Skeletal muscle tissue (tissue), 3 donors: ENCODE measurements at regions not wholly inside any gene's neighbourhood (a gene's known extent, or its start where the extent isn't known, plus 50 kb on each side); places are given as distances from the start of the nearest gene placed in this dataset.
"Not testable (repeated sequence)": the region's sequence is repeated elsewhere in the genome, so short reads cannot be mapped to it uniquely, and the experiment has no call there.

Source experiments
- H3K27ac ChIP-seq: one replicate; pipeline ENCODE4 v1.7.0; 2013; ENCODE audit warnings: mild to moderate bottlenecking, low read depth, low read length, inconsistent platforms
- H3K27me3 ChIP-seq, 3 donors: one replicate each; pipeline ENCODE4 v1.7.0; 2013; ENCODE audit warnings: low read length in 3 of 3; ENCODE audit not compliant: control insufficient read depth in 3 of 3, insufficient read depth in 3 of 3
- H3K36me3 ChIP-seq, 3 donors: one replicate each; pipeline ENCODE4 v1.7.0; 2013; ENCODE audit warnings: low read length in 3 of 3; ENCODE audit not compliant: control insufficient read depth in 3 of 3, insufficient read depth in 3 of 3
- H3K4me1 ChIP-seq, 3 donors: one replicate each; pipeline ENCODE4 v1.7.0; 2013; ENCODE audit warnings: low read length in 3 of 3, mild to moderate bottlenecking in 3 of 3; ENCODE audit not compliant: control insufficient read depth in 3 of 3, insufficient read depth in 3 of 3
- H3K4me3 ChIP-seq, 3 donors: one replicate each; pipeline ENCODE4 v1.7.0; 2013; ENCODE audit warnings: low read length in 3 of 3
- H3K9ac ChIP-seq, 3 donors: one replicate each; pipeline ENCODE4 v1.7.0; 2013; ENCODE audit warnings: low read length in 3 of 3, mild to moderate bottlenecking in 3 of 3, moderate library complexity in 2 of 3, low read depth in 1 of 3
- H3K9me3 ChIP-seq, 3 donors: one replicate each; pipeline ENCODE4 v1.7.0; 2013; ENCODE audit warnings: low read length in 3 of 3; ENCODE audit not compliant: control insufficient read depth in 3 of 3
- donor health status: Osteomylitis.

DNA sequence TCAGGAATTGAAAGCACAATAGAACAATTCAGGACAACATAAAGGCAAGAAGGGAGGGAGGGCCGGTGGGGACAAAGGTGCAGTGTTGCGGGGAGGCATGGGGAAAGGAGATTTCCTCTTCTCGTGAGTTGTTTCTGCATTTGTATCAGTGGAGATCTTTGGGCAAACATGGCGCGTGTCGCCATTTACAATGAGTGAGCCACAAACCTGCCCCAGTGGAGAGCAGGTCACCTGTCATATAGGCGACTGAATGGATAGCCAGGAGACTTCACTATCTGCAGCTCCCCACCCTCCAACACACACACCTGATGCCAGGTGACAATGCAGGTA lies 87.7 kb upstream of the SLC45A1 start:
- Histone ChIP-seq H3K9me3 (no peaks in the 10 kb centered on the region), H3K27ac (no peak overlapping the region), H3K27me3 (no peaks in the 10 kb centered on the region), H3K9ac (no peak overlapping the region), H3K4me3 (no peak overlapping the region), H3K36me3 (no peaks in the 10 kb centered on the region), H3K4me1 (no peaks in the 10 kb centered on the region)

DNA sequence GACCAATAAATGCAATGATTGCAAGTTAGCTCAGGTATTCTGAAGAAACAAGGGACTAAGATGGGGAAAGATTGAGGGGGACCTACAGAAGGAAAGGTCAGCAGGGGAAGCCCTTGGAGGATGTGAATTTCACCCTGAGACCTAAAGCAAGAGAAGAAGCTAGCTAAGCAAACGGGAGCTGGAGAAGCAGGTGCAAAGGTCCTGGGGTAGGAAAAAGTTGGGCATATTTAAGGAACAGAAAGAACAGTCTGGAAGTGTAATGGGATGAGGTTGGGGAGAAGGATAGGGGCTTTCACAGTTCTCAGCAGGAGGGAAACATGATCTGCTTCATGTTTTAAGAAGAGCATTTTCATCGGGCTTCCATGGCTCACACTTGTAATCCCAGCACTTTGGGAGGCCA lies 89.7 kb upstream of the SLC45A1 start:
- Histone ChIP-seq H3K27me3 (no peaks in the 10 kb centered on the region), H3K4me3 (no peak overlapping the region), H3K36me3 (no peaks in the 10 kb centered on the region), H3K9ac (no peak overlapping the region), H3K9me3 (no peaks in the 10 kb centered on the region), H3K4me1 (no peaks in the 10 kb centered on the region), H3K27ac (no peak overlapping the region)

DNA sequence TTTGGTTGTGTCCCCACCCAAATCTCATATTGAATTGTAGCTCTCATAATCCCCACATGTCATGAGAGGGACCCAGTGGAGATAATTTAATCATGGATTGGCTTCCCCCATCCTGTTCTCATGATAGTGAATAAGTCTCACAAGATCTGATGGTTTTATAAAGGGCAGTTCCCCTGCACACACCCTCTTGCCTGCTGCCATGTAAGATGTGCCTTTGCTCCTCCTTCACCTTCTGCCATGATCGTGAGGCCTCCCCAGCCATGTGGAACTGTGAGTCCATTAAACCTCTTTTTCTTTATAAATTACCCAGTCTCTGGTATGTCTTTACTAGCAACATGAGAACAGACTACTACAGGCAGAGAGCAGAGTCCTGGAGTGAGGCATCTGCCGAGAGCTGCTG lies 90.2 kb upstream of the SLC45A1 start:
- not testable (repeated sequence) for H3K27ac ChIP-seq, H3K9ac ChIP-seq

DNA sequence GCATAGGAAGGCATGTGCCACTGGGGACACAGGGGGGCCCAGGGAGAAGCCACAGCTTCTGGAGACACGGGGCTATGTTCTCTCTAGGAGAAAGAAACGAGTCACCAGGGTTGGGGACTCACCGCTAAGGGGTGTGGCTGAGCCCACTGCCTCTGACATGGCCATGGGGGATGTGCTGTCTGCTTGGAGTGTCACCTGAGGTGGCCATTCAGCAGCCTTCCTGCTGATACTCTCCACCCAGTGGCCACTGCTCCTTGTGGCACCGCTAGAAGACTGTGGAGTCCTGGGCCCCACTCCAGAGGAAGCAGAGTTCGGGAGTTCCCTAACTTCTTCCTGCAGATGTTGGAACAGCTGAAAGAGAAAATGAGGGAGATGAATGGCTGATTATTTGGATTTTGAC lies 91.2 kb upstream of the SLC45A1 start:
- Histone ChIP-seq H3K27ac (no peak overlapping the region), H3K36me3 (no peaks in the 10 kb centered on the region), H3K4me1 (no peaks in the 10 kb centered on the region), H3K27me3 (no peaks in the 10 kb centered on the region), H3K9ac (no peak overlapping the region), H3K4me3 (no peak overlapping the region), H3K9me3 (no peaks in the 10 kb centered on the region)

More for the DNA sequence above, 90.2 kb upstream of the SLC45A1 start:
- H3K4me3 ChIP-seq, H3K4me1 ChIP-seq, H3K27me3 ChIP-seq, H3K9me3 ChIP-seq, H3K36me3 ChIP-seq: not testable (repeated sequence)

DNA sequence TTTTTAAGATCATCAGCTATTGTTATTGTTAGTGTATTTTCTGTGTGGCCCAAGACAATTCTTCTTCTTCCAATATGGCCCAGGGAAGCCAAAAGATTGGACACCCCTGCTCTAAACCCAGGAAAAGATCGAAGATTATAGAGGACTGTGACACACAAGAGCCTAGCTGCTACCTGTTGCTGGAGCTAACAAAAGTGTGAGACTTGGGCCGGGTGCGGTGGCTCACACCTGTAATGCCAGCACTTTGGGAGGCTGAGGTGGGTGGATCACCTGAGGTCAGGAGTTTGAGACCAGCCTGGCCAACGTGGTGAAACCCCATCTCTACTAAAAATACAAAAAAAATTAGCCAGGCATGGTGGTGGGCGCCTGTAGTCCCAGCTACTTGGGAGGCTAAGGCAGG lies 91.9 kb upstream of the SLC45A1 start:
- not testable (repeated sequence) for H3K9ac ChIP-seq, H3K27me3 ChIP-seq, H3K27ac ChIP-seq, H3K4me1 ChIP-seq, H3K9me3 ChIP-seq, H3K4me3 ChIP-seq, H3K36me3 ChIP-seq

DNA sequence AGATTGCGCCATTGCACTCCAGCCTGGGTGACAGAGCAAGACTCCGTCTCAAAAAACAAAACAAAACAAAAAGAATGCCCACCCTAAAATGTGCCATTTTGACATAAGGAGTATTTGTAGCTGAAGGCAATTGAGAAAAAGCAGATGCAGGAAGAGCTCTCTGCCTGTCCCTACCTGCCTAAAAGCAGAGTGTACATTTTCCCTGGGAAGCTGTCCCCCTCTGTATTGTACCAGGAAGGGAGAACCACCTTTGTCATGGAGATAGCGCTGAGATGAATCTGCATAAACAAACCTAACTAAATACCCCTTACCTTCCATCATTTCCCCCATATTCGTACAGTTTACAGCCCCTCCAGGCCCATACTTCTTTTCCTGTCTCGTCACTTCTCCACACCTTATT lies 94.4 kb upstream of the SLC45A1 start:
- Histone ChIP-seq H3K4me3 (no peak overlapping the region), H3K9ac (no peak overlapping the region), H3K27ac (no peak overlapping the region), H3K36me3 (no peaks in the 10 kb centered on the region), H3K27me3 (no peaks in the 10 kb centered on the region), H3K4me1 (peaks cover 0 to 3% (median 0%) of the 10 kb centered on the region in 3 donors), H3K9me3 (no peaks in the 10 kb centered on the region)

DNA sequence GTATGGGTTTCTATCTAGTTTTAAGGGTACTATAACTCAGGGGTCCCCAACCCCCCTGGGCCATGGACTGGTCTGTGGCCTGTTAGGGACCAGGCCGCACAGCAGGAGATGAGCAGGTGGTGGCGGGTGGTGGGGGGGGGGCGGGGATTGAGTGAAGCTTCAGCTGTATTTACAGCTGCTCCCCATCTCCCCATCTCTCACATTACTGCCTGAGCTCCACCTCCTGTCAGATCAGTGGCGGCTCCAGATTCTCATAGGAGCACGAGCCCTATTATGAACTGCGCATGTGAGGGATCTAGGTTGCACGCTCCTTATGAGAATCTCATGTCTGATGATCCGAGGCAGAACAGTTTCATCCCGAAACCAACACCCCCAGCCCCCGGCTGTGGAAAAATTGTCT lies 95.1 kb upstream of the SLC45A1 start:
- Histone ChIP-seq H3K4me3 (no peak overlapping the region), H3K27me3 (no peaks in the 10 kb centered on the region), H3K9ac (no peak overlapping the region), H3K27ac (no peak overlapping the region), H3K4me1 (peaks cover 0 to 4% (median 3%) of the 10 kb centered on the region in 3 donors), H3K9me3 (no peaks in the 10 kb centered on the region), H3K36me3 (no peaks in the 10 kb centered on the region)

DNA sequence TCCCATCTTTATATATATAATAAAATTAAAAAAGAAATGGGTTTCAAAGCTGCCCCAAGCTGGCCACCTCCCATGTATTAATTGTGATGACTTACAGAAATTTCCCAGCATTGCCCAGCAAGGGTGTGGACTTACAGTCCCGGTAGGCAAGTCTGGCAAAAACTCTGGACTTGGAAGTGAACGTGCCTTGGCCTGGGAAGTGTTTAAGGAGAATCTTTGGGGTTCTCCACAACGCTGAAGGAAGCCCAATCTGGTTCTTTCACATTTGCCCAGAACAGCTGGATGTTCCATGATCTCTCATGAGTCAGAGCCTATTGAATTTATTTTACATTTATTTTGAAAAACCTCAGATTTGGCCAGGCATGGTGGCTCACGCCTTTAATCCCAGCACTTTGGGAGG lies 98.4 kb upstream of the SLC45A1 start:
- no peak overlapping the region for H3K9ac ChIP-seq
- H3K4me1 ChIP-seq = peaks cover 8 to 9% (median 8%) of the 10 kb centered on the region in 3 donors
- H3K27ac ChIP-seq = no peak overlapping the region
- no peaks in the 10 kb centered on the region for H3K36me3 ChIP-seq
- H3K9me3 ChIP-seq = no peaks in the 10 kb centered on the region
- no peaks in the 10 kb centered on the region for H3K27me3 ChIP-seq
- no peak overlapping the region for H3K4me3 ChIP-seq

DNA sequence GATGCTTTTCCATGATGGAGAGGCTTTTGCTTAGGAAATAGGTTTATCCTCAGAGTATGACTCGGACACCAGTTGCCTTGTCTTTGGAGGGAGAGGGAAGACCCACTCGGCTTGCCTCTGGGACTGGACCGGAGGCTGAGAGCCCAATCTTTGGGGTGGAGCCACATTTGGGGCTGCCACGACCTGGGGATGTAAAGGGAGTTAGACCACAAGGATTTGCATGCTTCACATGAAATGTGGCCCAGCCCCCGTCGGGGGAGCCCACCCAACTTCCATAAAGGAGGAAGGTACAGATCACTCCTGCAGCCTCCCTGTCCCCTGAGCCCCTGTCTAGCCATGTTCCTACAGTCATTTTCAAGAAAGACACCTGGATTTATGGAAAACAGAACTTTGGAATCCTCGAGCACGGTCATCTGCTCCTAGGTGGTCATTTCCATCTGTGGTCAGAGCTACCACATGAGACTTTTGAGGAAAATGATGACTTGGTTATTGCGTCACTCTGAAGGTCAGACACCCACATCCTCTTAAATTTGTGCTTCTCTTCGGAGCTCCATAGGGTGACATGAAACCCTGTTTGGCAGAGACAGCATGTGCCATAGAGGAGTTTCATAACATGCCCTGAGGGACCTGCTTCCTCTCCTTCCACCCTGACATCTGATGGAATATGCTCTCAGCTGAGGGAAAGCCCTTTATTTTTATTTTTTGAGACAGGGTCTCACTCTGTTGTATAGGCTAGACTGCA lies 99.4 kb upstream of the SLC45A1 start:
- no peaks in the 10 kb centered on the region for H3K27me3 ChIP-seq
- peaks cover 8 to 9% (median 8%) of the 10 kb centered on the region in 3 donors for H3K4me1 ChIP-seq
- H3K4me3 ChIP-seq = no peak overlapping the region
- no peaks in the 10 kb centered on the region for H3K9me3 ChIP-seq
- H3K9ac ChIP-seq = no peak overlapping the region
- no peaks in the 10 kb centered on the region for H3K36me3 ChIP-seq
- H3K27ac ChIP-seq = no peak overlapping the region

DNA sequence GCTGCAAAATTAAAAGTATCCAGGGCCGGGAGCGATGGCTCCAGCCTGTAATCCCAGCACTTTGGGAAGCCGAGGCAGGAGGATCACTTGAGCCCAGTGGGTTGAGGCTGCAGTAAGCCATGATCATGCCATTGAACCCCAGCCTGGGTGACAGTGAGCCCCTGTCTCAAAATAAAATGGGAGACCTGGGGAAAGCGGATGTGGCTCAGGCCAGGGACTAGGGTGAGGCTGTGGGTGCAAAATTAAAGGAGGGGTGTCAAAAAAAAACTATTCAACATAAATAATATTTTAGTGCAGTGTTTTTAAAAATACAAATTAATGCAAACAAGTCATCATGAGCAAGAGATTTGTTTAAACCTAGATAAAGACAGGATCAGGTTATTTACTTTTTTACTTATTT lies 100.1 kb upstream of the SLC45A1 start:
- no peaks in the 10 kb centered on the region for H3K9me3 ChIP-seq
- H3K36me3 ChIP-seq = no peaks in the 10 kb centered on the region
- no peak overlapping the region for H3K27ac ChIP-seq
- H3K4me1 ChIP-seq = peaks cover 8 to 9% (median 8%) of the 10 kb centered on the region in 3 donors
- H3K9ac ChIP-seq = peak overlapping the region; percentile 15 to 79 (median 61)
- H3K4me3 ChIP-seq = peak overlapping the region; percentile 42 to 69 (median 51)
- H3K27me3 ChIP-seq = no peaks in the 10 kb centered on the region
